GM19099 (cell line): ENCODE measurements at regions not wholly inside any gene's neighbourhood (a gene's known extent, or its start where the extent isn't known, plus 50 kb on each side); places are given as distances from the start of the nearest gene placed in this dataset.

ENCODE experiments used
- POLR2A ChIP-seq: IDR thresholded peaks from 3 replicates; pipeline ENCODE4 v1.6.1; 2011; ENCODE audit warnings: low read depth; ENCODE audit not compliant: insufficient read length; ENCODE audit errors: extremely low read depth

GRCh38 chr13:106433066-106433465 lies 102.4 kb downstream of the EFNB2 start:
- no peak for TF ChIP-seq POLR2A

- TF ChIP-seq POLR2A: no peak
Measured at GRCh38 chr13:106432636-106433035, 102.8 kb downstream of the EFNB2 start.

GRCh38 chr13:106426909-106427308 lies 108.6 kb downstream of the EFNB2 start:
- no peak for TF ChIP-seq POLR2A

- TF ChIP-seq POLR2A: no peak
Measured at GRCh38 chr13:106425661-106426060, 109.8 kb downstream of the EFNB2 start.

- no peak for TF ChIP-seq POLR2A
Measured at GRCh38 chr13:106424805-106425204, 110.7 kb downstream of the EFNB2 start.

GRCh38 chr13:106423530-106423929 lies 111.9 kb downstream of the EFNB2 start:
- no peak for TF ChIP-seq POLR2A

- TF ChIP-seq POLR2A: no peak
Measured at GRCh38 chr13:106418556-106418955, 116.9 kb downstream of the EFNB2 start.

- no peak for TF ChIP-seq POLR2A
Measured at GRCh38 chr13:106417467-106418110, 117.9 kb downstream of the EFNB2 start.

- TF ChIP-seq POLR2A: no peak
Measured at GRCh38 chr13:106416645-106417044, 118.8 kb downstream of the EFNB2 start.

- no peak for TF ChIP-seq POLR2A
Measured at GRCh38 chr13:106415971-106416370, 119.5 kb downstream of the EFNB2 start.

- TF ChIP-seq POLR2A: no peak
Measured at GRCh38 chr13:106415442-106415841, 120.0 kb downstream of the EFNB2 start.

GRCh38 chr13:106407338-106407737 lies 128.1 kb downstream of the EFNB2 start:
- TF ChIP-seq POLR2A: no peak

- no peak for TF ChIP-seq POLR2A
Measured at GRCh38 chr13:106405731-106406130, 129.7 kb downstream of the EFNB2 start.

- no peak for TF ChIP-seq POLR2A
Measured at GRCh38 chr13:106403280-106403679, 132.2 kb downstream of the EFNB2 start.

GRCh38 chr13:106402866-106403265 lies 132.6 kb downstream of the EFNB2 start:
- TF ChIP-seq POLR2A: no peak

- no peak for TF ChIP-seq POLR2A
Measured at GRCh38 chr13:106401081-106401480, 134.4 kb downstream of the EFNB2 start.

- TF ChIP-seq POLR2A: no peak
Measured at GRCh38 chr13:106400289-106400688, 135.2 kb downstream of the EFNB2 start.

GRCh38 chr13:106398289-106398688 lies 137.2 kb downstream of the EFNB2 start:
- TF ChIP-seq POLR2A: no peak

GRCh38 chr13:106393776-106394175 lies 141.7 kb downstream of the EFNB2 start:
- TF ChIP-seq POLR2A: no peak
